GM21786 (cell line): ENCODE measurements at regions not wholly inside any gene's neighbourhood (a gene's known extent, or its start where the extent isn't known, plus 50 kb on each side); places are given as distances from the start of the nearest gene placed in this dataset.

Source experiments
- ATAC-seq: cut with Tn5 transposase; IDR thresholded peaks from one replicate; pipeline ENCODE4 v1.9.1; 2021; ENCODE audit not compliant: unreplicated experiment

DNA sequence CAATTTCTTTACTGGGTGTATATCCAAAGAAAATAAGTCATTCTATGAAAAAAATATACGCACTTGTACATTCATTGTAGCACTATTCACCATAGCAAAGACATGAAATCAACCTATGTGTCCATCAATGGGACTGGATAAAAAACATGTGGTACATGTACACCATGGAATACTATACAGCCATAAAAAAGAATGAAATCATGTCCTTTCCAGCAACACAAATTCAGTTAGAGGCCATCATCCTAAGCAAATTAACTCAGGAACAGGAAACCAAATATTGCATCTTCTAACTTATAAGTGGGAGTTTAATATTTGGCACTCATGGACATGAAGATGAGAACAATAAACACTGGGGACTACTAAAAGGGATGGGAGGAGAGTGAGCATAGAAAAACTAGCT, 325.7 kb downstream of the TGFB2 start:
- no peak for ATAC-seq

DNA sequence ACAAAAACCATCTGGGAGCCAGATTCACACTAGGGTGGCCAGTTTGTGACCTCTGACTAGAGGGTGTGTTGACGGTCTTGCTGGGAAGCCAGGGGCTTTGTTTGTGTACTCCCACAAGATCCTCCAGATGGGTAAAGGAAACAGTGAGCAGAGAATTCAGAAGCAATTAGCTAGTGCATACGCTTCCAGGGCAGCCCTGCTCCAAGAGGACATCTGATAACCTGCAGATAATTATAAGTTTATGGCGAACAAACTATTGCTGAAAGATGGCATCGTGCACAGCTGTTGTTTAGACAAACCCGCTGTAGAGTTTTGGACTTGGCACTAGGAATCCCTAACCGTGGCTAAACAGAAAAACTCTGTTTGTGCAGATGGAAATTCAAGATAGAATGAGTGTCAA, 326.4 kb downstream of the TGFB2 start:
- no peak for ATAC-seq

DNA sequence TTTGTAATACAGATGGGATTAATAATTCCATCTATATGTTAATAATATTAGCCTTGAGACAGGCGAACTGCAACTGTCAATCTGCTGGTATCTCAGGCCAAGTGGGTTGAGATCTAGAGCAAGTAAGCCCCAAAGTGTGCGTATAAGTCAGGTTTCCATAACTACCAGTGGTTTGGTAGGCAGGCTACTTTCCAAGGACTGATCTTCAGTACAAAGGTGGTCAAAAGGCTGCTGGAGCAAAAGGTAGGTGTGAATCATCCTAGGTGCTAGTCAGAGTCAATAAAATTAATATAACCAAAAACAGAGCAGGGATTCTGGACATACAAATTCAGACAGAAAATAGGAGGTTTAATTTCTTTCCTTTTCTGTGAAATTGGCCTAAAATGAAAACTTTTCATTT, 328.0 kb downstream of the TGFB2 start:
- ATAC-seq, result no peak

DNA sequence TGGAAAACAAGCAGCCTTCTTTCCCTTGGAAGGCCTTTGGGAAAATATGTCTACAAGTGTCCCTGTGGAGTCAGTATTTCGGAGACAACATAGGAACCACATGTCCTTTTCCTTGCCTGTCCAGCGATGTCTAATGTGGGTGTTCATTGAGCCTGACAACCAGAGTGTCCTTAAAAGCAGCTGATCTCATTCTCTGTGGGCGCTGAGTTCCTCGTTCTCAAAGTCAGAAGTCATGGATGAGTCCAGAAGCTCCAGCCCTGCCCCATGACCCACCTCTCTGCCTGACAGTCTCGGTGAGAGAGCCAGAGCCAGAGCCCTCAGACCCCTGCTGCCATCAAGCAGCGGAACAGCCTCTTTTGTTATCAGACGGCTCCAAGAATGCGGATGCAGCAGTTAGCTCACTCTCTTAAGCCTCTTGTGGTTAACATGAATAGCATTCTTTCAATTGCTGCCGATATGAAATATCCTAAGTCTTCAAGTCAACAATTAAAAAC, 329.2 kb downstream of the TGFB2 start:
- ATAC-seq, result no peak

DNA sequence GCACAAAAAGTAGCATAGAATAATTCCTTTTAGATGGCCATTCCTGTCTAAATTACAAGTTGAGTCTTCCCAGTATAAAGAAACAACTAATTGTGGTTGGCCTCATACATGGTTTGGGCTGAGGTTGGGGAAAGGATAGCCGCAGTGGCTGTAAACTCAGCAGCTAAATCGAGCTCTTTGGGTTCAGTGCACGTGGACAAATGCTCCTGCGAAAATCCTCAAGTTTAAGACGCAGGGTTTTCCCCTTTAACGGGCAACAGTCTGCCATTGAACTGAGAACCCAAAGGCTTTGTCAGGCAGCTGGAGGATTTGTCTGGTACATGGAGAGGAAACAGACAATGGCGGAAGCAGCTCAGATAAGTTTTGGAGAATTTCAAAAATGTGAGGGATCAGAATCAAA, 331.9 kb downstream of the TGFB2 start:
- no peak for ATAC-seq

DNA sequence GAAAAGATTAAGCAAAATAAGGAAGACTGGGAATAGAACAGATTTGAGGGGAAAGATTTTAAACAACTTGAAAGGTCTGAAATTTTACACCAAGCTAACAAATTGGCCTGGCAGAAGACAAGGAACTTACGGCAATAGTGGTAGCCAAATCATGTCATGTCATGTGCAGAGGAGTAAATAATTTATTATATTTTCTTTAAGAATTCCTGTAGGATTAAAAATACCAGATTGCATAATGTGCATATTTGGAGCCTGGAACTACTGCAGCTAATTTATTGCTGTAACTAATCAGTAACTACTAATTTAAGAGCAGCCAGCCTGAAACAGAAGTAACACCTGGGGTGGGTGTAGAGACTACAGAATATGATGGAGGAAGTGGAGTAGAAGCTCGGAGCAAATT, 334.3 kb downstream of the TGFB2 start:
- no peak for ATAC-seq

DNA sequence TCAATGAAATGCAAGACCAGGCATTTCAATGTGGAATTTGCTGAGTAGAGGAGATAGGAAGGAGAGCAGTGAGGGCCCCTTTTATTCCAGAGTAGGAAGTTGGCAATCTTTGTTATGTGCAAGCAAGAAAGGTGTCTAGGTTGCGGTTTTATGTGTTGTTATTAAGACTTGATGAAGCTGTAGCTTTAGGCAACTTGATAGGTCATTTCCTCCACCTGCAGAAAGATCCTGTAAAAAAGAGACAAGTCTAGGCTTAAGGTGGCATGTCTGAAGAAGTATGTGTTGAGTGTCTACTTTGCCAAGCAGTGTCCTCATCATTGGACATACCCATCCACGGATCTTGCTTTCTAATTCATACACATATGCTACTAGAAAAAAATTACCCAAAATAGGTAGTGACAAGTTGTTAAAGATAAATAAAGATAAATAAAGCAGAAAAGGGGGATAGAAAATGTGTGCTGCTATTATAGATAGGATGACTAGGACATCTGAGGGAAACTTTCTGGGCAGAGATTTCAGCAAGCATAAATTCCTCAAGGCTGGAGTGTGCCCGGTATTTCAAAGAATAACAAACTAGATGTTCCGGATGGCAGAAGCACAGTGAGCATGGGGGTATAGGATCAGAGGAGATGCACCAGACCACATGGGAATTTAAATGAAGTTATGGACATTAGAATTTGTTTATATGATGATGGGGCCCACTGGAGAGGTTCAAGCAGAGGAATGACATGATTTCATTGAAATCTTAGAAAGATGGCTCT, 335.0 kb downstream of the TGFB2 start:
- no peak for ATAC-seq

DNA sequence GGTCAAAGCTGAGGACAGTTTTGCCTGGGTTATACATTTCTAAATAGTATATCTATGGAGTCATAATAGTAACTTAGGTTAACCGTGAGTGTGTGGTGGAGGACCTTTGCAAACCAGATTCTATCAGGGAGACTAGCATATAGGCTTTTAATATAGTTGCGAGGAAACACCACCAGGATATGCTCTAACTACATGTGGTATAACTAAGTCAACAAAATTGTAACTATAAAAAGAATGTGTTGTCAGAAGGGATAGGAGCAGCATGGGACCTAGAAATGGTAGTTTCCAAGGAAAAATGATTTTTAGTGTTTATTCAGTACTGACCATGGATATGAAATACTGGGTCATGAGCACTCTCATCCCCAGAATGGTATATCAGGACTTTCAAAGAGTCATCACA, 338.1 kb downstream of the TGFB2 start:
- no peak for ATAC-seq

DNA sequence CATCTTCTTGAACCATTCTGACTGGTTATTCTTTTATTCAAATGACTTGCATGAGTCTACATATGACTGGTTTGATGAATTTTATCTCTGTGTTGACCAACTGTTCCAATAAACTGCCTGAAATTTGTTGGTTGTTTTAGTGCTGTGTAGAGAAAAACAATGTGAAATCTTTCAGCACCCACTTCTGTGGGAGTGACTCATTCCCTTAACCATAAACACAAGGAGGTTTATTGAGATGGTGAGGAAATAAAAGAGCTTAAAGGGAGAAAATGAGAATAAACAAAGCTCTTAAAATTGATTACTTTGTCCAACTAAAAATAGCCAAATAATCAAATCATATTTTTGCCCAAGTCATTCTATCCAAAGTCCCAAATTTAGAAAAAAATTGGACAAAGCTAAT, 341.1 kb downstream of the TGFB2 start:
- no peak for ATAC-seq

DNA sequence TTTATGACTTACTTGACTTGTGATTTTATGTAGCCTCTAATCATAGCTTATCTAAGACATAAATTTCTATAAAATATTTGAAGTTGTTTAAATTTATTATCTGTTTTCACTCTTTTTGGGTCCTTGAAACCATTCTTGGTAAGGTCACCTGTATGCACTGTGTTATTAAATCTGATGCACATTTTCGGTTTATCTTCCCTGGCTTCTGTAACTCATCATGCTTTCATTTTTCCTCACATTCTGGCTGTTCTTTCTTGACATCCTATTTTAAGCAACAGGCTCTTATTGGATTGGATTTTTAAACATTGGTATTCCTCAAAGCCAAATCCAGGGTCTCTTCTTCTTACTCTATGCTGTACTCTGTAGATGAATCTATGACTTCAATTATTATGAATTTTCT, 341.6 kb downstream of the TGFB2 start:
- no peak for ATAC-seq

DNA sequence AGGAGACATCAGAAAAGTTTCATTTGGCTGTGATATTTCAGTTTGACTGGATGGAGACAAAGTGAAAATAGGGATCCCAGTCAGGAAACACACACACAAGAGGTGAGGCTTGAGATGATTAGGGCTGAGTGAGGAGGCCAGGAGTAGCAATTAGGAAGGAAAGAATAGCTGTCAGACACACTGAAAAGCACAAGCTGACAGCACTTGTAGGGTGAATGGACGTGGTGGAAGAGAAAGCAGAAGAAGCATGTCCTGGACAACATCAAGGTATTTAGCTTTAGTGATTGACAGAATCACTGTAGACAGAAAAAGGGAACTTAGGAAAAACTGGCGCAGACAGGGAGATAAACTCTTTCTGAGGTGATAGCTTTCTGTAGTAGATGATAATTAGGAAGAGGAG, 347.7 kb downstream of the TGFB2 start:
- no peak for ATAC-seq

DNA sequence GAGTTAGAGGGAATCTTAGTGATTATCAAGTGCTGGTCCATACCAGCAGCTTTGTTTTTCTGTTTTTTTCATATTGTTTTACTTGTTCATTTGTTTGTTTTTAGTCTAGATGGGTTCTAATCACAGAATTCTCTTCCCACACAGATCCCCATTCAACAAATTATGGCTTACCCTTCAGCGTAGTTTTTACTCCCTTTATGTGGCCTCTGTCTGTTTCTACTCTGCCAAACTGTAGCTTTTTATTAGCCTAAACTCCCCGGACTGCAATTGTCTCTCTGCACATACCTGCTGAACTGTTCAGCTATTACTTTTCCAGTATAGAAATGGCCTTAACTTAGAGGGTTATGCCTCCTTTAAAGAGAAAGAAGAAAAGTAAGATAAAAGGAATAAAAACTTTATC, 348.5 kb downstream of the TGFB2 start:
- ATAC-seq, result no peak

DNA sequence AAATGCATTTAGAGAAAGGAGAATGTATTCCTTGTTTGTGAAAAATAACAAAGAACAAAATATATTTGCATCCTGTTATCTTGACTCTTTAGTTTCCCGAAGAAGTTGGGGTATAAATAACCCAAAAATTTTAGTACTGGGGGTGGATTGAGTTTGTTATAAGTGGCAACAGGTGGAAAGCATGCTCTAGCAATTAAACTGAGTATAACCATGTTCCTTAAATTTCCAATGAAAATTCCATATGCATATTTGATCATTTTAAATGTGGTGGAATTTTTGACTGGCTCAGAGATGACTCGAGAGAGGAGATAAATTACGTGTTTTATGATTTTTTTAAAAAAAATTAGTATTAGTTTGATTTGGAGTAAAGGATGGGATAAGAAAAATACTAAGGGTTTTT, 348.9 kb downstream of the TGFB2 start:
- ATAC-seq, result no peak

DNA sequence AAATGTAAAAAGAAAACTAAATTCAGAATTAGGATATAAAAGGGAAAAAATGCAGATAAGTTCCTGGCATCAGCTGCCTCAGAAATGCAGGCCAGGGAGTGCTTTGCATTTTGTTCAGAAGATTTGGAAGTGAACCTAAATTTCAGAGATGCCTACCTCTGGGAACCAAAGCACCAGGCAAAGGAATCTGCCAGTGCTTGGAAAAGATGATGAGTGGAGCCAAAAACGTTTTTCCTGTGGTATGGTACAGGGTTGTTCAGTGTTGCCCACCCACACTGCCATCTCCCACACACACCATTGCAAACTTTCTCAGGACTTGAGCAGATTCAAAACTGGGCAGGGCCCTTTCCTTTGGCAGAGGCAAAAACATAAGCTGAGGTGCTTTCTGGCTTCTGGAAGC, 349.5 kb downstream of the TGFB2 start:
- no peak for ATAC-seq

DNA sequence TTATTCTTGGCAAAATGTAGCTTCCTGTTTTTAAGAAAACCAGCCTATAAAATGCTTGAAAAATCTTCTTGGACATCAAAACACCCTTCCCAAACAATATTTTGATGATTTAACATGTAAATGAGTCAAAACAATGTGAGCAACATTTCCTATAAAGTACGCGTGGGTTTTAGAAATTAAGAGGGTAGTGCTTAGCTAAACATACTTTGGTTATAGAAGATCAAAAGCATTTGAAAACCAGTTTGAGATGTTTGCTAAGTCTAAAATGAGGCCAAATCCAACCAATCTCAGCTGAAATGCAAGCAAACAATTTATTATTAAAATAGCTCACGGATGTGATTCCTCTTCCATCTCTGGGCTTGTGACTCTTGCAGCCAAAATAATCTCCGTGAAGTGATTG, 350.4 kb downstream of the TGFB2 start:
- no peak for ATAC-seq

DNA sequence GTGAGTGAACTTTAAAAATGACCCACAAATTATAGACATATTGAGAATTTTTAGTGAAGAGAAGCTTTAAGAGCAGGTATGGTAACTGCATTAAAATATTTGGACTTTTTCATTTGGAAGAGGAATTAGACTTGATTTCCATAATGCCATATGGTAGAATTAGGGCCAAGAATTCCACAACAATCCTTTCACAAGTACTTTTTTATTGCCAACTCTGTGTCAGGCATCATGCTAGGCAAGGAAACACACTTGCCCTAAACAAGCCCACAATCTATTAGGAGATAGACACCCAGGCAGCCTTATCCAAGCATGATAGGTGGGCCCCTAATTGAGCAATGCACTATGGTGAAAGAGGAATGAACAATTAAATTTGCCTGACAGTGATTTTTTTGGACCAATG, 353.0 kb downstream of the TGFB2 start:
- no peak for ATAC-seq

DNA sequence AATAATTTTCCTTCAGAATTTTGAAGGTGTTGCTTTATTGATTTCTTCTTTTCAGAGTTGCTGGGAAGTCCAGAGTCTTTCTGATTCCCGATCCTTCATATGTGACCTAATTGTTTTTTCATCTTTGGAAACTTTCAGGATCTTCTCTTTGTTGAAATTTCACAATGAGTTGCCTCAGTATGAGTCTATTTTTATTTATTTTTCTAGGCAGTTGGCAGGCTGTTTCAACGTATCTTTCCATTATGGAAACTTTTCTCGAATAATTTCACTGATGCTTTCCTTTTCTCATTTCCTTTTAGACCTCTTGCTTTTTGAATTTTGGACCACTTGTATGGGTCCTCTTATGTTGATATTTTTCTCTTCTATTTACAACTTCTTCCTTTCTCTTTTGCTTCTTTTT, 354.3 kb downstream of the TGFB2 start:
- no peak for ATAC-seq

DNA sequence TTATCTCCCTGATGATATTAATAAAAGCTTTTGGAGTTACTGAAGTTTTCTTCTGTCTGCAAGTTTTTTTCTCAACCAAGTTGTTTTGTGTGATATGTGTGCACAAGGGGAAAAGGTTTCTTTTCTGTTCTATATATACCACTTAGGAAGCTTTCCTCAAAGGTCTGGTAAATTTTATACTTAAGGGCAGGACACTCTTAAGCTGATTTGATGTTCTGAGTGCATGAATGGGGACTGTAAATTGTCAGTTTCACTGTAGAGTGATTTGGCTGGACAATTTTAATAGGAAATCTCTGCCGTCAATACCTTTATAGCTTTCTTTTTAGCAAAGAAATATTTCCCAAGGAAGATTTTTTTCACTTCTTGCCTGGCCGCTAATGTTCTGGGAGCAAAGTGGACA, 354.7 kb downstream of the TGFB2 start:
- ATAC-seq, result no peak

DNA sequence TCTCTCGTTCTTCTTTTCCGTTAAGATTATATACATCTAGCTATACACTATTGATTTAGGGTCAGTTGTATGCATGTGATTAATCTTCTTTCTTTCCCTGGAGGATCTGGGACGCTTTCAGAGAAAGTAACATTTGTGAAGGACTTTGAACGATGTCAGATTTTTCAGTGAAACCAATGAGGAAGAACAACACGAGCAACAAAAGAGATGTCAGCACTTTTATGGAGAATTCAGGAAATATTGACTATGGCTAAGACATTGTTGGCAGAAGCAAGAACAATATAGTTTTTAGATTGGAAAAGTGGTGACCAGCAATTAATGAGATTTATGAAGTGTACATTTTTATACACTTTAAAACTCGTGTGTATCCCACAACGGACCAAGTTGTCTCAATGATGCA, 355.5 kb downstream of the TGFB2 start:
- ATAC-seq, result no peak

DNA sequence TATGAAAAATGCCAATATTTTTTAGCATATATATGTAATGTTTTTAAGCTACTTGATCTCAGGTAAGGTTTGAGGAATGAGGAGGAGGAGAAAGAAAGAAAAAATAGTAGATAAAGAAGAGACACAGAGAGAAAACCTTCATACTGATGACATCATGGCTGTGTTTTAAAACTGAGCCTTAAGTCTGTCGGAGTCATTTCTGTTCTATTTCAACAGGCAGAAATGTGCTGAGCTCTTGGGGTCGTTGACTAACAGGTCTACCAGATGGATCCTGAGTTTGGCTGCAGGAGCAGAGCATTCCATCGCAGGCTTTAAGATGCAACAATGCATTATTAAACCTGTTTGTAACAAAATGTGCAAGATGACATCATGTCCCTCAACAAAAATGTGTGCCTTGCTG, 356.0 kb downstream of the TGFB2 start:
- no peak for ATAC-seq

DNA sequence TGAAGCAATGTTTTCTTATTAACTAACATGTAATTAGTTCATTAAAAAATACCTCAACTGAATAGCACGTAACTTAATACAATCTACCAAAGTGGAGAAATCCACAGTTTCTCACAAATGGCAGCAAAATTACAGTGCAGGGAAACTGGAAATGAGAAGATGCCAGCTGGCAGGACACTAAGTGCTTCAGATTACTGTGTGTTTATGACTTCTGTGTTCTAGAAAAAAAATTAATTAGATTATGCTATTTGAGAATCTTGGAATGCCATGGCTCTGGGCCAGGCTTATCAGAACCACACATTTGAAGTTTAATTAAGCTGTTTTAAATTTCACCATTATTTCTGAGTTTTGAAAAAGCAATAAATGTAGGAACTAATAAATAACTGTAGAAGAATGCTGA, 357.6 kb downstream of the TGFB2 start:
- no peak for ATAC-seq

DNA sequence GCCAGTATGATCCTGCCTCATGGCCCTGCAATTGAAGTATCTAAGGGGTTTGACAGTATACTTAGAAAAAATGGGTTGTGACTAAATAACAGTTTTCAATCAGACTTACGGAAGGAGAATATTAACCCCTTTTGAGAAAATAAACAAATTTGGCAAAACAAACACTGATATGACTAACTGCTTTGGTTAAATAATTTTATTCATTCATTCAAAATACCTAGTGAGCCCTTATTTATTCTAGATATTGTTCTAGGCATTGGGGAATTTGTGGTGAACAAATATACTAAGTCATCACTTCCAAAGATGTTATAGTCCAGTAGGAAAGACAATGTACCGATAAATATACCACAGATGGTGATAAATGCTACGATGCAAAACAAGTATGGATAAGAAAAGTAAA, 358.7 kb downstream of the TGFB2 start:
- no peak for ATAC-seq

DNA sequence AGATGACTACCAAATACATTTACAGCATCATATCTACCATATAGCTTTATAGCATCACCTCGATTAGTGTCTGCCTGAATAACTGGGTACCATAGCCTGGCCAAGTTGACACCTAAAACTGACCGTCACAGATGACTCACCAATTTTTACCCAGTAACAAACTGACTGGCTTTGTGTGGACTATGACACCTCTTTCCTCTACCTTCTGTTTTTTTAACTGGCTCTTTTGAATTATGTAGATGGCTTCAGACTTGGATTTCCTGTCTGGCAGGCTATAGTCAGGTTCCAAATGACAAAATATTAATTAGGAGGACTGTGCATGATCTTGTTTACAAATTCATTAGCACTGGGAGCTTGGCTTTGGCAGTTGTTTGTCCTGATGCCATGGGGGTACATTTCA, 360.3 kb downstream of the TGFB2 start:
- ATAC-seq, result no peak
